HG03039 (cell line): ENCODE measurements at regions not wholly inside any gene's neighbourhood (a gene's known extent, or its start where the extent isn't known, plus 50 kb on each side); places are given as distances from the start of the nearest gene placed in this dataset.
"Not testable (repeated sequence)": the region's sequence is repeated elsewhere in the genome, so short reads cannot be mapped to it uniquely, and the experiment has no call there.

ENCODE experiments used
- ATAC-seq: cut with Tn5 transposase; IDR thresholded peaks from one replicate; pipeline ENCODE4 v1.9.1; 2021; ENCODE audit warnings: mild to moderate bottlenecking, moderate library complexity; ENCODE audit not compliant: unreplicated experiment

DNA sequence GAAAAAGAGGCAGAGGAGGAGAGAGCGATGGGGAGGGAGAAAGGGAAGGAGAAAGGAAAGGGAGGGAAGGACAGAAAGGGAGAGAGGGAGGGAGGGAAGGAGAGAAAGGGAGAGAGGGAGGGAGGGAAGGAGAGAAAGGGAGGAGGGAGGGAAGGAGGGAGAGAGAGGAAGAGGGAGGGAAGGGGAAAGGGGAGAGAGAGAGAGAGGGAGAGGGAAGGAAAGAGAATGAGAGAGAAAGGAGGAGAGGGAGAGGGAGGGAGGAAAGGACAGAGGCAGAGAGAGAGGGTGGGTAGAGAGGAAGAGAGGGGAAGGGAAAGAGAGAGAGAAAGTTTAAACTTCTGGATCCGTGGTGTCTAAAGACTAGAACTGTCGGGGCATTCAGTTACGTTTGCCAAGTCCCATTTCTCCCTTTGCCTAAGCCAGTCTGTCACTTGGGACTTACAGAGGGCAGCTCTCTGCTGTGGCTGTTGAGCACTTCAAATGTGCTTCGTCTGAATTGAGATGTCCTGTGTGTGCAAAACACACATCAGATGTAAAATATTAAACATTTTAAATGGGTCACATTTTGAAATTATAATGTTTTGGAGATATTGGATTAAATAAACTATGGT lies 62.6 kb downstream of the PLXNA1 start:
- ATAC-seq, result no peak

DNA sequence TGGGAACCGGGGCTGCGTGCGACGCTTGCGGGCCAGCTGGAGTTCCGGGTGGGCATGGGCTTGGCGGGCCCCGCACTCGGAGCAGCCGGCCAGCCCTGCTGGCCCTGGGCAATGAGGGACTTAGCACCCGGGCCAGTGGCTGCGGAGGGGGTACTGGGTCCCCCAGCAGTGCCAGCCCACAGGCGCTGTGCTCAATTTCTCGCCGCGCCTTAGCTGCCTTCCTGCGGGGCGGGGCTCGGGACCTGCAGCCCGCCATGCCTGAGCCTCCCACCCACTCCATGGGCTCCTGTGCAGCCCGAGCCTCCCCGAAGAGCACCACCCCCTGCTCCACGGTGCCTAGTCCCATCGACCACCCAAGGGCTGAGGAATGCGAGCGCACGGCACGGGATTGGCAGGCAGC lies 63.8 kb downstream of the PLXNA1 start:
- not testable (repeated sequence) for ATAC-seq

GRCh38 chr3:127049393-127049792 lies 66.5 kb downstream of the PLXNA1 start:
- ATAC-seq, result no peak

DNA sequence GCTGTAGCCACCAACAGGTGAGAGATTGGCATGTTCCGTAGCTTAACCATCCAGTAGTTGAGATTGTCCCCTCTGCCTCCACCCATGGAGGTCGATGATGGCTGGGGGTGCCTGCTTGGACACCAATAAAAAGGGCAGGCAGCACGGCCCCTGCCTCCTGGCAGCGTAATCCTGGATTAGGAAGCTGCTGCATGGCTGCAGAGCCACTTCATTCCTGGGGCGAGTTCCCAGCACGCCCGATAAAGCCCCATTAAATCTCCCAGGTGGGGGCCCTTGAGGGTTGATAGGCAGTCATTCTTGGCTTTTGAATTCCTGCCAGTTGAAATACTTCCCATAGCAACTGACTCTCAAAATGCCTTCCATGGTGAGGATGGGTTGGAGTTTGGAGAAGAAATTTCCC lies 67.8 kb downstream of the PLXNA1 start:
- ATAC-seq, result no peak

DNA sequence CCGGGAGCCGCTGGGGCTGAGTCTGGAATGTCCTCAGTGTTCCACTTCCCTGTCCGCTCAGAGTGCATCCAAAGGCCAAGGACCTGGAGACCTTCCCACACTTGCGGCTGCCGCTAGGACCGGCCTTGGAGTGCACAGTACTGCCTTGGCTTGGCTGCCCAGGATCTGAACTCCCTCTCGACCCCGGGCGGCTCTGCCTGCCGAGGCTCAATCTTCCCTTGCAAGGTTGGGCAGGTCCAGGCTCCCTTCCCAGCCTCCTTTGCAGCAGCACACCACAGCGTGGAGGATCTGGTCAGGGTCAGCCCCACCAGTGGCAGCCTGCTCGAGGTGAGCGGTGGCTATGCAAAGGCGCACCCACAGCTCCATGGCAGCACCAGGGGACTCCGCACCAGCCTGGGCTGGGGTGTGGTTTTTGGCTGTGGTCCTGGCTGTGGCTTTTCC lies 69.2 kb downstream of the PLXNA1 start:
- ATAC-seq, result no peak

- no peak for ATAC-seq
These were observed 70.1 kb downstream of the PLXNA1 start for GRCh38 chr3:127053026-127053425.

DNA sequence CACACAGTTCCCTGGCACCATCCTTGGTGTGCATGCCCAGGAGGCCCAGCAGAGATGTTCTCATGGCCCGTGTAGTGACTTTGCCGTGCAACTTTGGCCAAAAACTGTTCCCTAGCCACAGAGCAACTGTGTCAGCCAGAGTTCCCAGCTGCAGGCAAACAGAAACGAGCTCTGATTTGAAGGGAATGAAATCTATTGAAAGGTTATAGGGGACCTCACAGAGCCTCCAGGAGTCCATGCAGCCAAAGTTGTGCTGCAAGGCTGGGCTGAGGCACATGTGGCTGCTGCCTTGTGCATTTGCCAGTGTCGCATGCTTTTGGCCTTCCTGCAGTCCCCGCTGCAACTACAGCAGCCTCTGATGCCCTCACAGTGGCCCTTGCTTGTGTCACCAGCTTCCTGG lies 70.5 kb downstream of the PLXNA1 start:
- ATAC-seq, result no peak

DNA sequence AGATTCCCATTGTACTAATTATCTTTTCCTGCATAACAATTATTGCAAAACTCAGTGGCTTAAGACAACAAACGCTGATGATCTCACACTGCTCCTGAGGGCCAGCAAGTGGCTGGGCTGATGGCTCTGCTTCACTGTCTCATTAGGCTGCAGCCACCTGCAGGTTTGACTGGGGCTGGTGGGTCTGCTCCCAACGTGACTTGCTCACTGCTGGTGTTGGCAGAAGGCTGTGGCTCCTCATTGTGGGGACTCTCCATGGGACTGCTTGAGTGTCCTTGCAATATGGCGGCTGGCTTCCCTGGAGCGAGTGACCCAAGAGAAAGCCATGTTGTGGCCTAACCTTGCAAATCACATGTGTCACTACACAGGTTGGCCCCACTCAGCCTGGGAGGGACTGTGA lies 71.1 kb downstream of the PLXNA1 start:
- no peak for ATAC-seq

DNA sequence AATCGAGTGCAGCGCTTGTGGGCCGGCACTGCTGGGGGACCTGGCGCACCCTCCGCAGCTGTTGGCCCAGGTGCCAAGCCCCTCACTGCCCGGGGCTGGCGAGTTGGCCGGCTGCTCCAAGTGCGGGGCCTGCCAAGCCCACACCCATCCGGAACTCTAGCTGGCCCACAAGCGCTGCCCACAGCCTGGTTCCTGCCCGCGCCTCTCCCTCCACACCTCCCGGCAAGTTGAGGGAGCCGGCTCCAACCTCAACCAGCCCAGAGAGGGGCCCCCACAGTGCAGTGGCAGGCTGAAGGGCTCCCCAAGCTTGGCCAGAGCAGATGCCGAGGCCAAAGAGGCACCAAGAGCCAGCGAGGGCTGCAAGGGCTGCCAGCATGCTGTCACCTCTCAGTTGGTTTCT lies 73.4 kb downstream of the PLXNA1 start:
- ATAC-seq, result no peak

GRCh38 chr3:127056976-127057375 lies 74.1 kb downstream of the PLXNA1 start:
- no peak for ATAC-seq

DNA sequence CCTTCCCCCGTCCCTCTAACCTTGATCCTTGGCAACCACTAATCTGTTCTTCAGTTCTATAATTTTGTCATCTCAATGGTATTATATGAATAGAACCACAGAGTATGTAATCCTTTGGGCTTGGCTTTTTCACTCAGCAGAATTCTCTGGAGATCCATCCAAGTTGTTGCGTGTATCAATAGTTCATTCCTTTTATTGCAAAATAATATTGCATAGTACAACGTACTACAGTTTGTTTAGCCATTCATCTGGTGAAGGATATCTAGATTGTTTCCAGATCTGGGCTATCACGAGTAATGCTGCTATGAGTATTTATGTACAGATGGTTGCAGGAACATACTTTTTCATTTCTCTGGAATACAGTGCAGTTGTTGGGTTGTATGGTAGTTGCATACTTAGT lies 76.2 kb downstream of the PLXNA1 start:
- ATAC-seq, result no peak

GRCh38 chr3:127061641-127062040 lies 78.7 kb downstream of the PLXNA1 start:
- no peak for ATAC-seq

DNA sequence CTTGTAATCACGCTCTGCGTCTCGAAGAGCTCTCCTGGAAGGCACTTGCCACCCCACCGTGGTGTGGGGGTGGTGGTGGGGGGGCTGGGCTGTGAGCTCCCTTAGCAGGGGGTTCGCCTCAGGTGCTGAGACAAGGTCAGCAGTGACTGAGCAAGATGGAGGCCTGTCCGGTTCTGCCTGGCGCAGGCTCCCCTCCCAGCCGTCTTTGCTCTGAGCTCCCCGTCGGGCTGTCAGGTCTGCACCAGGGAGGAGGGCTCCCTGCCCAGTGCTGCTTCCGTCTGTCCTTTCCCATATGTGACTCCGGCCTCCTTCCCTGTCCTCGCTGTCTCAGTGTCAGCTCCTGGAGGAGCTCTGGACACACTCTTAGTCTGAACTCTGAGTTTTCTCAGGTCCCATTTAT lies 80.0 kb downstream of the PLXNA1 start:
- no peak for ATAC-seq

- no peak for ATAC-seq
These were observed 81.0 kb downstream of the PLXNA1 start for GRCh38 chr3:127063916-127064315.

DNA sequence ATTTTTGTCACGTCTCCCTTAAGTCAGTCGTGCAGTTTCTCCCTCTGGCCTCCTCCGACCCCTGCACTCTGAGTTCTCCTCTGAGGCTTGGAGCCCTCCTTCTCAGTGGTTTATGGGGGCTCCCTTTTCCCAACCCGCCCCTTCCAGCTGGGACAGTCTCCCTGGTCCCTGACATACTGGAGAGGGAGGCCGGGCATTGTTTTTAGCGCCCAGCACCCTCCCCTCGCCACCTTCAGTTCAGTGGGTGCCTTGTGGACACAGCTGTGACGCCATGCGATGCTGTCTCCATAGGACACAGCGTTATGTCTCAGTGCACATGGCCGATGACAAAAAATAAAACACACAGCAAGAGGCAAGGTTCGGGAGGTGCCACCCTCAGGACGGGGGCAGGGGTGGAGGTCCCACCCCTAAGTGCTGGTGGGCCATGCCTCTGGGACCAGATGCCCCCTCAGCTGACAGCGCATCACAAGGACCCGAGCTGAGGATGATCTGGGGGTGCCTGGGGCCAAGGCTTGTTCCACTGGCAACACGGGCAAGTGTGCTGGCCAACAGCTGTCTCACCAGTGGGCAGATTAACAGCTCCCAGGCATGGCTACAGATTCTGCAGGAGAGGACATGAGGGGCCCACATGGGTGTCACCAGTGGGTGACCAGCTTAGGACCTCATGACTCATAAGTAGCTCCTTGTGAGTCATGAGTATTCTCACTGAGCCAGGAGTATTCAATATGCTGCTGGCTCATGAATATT lies 81.6 kb downstream of the PLXNA1 start:
- ATAC-seq, result no peak

GRCh38 chr3:127065138-127065427 lies 82.2 kb downstream of the PLXNA1 start:
- no peak for ATAC-seq

- ATAC-seq, result no peak
These were observed 82.8 kb downstream of the PLXNA1 start for GRCh38 chr3:127065561-127066290.

- ATAC-seq, result no peak
These were observed 83.7 kb downstream of the PLXNA1 start for GRCh38 chr3:127066635-127067034.

- no peak for ATAC-seq
These were observed 84.4 kb downstream of the PLXNA1 start for GRCh38 chr3:127067116-127067910.

DNA sequence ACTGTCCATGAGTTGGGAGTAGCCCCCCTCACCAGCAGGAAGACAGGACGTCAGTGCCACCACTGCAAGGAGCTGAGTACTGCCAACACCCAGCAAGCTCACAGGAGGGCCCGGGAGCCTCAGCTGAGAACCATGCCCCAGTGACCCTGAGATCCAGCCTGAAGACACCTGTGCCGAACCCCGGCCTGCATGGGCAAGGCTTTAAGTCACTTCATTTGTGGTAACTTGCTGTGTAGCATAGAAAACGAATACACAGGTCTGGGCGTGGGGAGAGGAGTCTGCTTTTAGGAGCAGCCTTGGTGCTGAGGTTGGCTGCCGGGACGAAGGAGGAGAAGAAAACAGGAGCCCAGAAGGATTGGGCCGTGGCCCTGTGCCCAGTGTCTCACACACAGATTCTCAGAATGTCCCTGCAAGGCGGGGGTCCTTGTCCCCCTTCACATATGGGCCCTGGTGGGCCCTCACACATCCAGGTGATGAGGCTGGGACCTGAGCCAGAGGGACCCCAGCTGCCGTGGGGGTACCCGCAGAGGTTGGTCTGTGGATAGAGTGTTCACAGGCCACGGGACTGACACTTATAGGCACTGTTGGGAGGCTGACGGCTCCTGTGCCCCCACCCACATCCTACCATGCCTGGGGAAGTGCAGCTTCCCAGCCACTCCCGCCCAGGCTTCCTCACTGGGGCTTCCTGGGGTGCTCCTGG lies 85.3 kb downstream of the PLXNA1 start:
- ATAC-seq, result no peak

DNA sequence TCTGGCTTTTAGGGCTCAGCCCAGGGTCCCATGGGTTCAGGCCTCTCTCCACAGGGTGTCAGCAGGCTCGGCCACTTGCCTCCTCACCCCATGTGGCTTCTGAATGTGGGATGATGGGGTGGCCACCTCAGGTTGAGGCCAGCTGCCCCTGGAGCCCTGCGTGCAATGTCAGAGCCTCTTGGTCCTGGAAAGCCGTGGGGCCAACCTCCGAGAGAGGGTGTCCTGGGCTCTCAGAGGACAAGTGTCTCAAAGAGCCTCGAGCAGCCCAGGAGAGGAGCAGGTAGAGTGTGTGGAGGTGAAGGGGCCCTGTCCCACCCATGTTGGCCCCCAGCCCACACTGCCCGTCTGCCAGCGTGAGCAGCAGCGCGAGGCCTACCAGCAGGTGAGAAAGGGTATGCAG lies 86.0 kb downstream of the PLXNA1 start:
- ATAC-seq, result no peak
